ENCODE measurements at regions not wholly inside any gene's neighbourhood (a gene's known extent, or its start where the extent isn't known, plus 50 kb on each side); places are given as distances from the start of the nearest gene placed in this dataset.

DNA sequence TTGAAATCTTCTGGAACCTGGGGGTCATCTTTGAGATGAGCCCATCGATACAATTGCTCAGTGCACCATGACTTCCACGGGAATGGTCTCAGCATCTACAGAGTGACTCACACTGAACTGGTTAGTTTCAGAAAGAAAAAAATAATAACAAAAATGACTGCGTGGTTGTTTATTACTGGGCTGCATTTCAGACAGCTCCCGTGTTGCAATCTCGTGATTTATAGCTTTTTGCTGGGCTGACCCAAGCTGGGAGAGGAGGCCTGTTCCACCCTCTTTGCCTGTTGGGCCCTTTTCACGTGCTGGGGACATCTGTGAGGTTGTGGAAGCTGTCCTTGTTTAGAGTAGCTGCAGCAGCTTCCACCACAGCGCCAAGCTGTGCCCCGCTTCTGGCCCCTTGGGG, 225.5 kb downstream of the BMP7 start:
- no peak for DNase-seq

DNA sequence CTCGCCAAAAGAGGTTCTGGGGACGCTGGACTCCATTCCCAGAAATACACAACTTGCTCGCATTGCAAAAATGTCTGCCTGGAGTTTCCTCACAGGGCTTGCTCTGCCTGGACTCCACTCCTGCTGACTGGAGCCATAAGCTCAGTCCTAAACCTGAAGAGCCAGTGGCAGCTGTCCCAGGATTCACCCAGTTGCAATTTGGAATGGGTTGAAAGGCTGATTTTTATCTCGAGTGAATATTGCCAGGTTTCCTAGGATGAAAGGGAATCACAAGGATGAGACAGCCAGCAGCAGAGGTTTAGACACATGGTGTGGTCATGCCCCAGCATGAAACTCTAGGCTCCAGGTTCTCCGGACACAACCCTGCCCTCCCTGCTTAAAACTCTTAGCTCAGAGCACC, 223.3 kb downstream of the BMP7 start:
- no peak for DNase-seq

DNA sequence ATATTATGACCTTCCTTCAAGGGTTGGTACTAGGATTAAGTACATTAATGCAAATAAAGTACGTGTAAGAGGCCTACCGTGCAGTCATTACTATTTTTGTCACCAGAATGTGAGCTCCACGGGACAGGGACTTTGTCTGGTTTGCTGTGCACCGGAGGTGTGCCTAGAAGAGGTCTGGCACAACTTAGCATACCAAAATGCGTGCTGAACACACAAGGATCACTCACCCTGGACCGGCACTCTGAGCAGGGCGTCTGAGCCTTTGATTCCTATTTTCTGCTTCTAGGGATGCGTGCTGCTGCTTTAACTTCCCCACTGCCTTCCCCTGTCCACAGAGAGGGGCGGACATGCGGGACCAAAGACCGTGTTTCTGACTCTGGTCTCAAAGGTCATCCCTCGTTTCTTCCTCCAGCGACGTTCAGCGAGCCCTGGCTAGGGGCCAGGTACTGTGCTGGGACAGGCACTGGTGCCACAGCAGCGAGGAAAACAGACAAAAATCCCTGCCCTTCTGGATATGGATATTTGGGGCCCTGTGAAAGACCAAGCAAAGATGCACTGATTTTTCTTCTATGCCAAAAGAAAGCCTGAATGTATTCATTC, 222.7 kb downstream of the BMP7 start:
- DNase-seq = no peak

DNA sequence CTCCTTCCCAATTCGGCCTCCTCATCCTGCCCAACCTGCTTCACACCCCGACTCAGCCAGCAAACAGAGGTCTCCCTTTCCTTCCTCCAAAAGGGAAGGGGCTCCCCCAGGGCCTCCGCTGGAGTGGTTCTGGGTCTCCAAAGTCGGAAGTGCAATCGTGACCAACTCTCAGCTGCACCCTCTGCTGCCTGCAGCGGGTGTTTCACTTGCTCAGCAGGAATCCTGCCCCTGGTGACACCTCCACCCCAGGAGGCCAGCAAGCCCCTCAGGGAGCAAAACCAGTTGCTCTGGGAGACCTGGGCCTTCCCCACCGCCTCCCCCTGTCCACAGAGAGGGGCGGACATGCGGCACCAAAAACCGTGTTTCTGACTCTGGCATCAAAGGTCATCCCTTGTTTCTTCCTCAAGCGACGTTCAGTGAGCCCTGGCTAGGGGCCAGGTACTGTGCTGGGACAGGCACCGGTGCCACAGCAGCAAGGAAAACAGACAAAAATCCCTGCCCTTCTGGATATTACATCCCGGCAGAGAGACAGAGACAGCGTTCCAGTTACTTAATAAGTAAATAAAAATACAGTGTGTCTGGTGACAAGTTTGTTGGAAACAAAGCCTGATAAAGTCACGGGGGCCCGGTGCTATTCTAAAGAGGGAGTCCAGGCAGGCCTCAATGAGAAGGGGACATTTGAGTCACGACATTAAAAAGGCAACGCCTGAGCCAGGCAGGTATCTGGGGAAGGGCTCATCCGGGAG, 219.0 kb downstream of the BMP7 start:
- no peak for DNase-seq

DNA sequence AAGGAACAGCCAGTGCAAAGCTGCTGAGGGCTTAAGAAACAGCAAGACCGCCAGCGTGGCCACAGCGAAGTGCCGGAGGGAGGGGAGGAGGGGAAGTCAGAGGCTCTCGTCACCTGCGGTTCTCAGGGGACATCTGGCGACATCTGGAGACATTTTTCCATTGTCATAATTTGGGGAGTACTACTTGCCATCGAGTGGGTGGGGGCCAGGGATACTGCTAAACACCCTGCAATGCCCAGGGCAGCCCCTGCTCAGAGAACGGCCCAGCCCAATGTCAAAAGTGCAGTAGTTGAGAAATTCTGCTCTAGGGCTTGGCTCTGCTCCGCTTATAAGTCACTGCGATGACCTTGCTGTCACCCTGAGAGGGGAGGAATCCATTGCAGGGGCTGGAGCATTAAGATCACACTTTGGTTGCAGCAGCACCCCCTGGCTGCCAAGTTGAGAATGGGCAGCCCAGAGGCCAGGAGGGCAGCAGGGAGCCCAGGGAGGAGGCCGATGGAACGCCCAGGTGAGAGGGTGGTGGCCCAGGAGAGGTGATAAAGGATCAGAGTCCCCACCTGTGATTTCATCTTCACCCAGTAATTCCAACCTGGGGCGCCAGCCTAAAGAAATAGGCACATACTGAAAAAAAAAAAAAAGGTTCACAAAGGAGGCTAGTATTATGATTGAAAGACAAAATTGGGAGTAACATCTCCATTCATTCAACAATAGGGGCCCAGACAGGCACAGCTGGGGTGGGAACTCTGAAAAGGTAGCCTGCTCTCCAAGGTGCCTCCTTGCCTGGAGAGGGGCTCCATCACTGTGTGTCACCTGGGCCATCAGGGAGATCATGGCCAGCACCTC, 218.2 kb downstream of the BMP7 start:
- DNase-seq = peak; percentile 35

DNA sequence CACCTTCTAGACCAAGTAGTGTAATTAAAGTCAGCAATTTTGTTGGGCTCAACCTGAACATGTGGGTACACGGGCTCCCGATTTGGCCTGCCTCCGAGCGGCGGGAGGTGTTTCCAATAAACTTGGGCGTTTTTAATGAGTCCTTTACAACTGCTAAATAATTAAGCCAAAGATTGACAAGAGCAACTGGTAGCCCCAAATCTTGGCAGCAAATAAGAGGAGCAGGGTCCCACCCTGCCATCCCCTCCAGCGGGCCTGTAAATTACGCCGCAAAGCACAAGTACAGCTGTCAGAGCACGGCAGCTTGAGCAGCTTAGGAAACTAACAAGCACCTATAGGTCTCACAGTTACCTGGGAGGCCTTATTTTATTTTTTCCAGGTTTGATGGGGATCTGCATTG, 217.1 kb downstream of the BMP7 start:
- no peak for DNase-seq

DNA sequence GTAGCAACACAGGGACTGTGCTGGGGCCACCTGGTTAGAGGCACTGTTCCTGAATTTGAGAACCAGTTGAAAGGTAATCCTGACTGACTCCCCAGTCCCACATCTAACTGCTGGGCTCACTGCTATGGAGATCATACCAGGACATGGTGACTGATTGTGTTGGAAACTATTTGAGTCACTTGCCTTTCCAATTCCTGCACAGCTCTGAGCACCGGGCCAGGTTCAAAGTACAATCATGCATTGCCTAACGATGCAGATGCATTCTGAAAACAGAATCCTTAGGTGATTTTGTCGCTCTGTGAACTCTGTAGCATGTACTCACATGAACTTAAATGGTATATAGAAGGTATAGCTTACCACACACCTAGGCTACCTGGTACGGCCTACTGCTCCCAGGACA, 215.3 kb downstream of the BMP7 start:
- DNase-seq = no peak

DNA sequence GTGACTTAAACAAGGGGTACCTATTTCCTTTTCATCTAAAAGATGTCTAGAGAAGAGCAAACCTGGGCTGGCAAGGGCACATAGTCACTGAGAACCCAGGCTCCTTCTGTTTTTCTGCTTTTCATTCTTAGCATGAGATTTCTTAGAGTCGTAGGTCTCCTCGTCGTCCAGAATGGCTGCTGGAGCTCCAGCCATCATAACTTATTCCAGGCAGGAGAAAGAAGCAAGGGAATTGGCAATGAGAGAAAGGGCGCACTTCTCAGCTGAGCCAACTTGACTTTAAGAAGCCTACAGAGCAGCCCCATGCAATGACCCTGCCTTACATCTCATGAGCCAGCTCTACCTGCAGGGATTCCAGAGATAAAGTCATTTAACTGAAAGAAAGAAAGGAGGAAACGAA, 213.4 kb downstream of the BMP7 start:
- DNase-seq = no peak

DNA sequence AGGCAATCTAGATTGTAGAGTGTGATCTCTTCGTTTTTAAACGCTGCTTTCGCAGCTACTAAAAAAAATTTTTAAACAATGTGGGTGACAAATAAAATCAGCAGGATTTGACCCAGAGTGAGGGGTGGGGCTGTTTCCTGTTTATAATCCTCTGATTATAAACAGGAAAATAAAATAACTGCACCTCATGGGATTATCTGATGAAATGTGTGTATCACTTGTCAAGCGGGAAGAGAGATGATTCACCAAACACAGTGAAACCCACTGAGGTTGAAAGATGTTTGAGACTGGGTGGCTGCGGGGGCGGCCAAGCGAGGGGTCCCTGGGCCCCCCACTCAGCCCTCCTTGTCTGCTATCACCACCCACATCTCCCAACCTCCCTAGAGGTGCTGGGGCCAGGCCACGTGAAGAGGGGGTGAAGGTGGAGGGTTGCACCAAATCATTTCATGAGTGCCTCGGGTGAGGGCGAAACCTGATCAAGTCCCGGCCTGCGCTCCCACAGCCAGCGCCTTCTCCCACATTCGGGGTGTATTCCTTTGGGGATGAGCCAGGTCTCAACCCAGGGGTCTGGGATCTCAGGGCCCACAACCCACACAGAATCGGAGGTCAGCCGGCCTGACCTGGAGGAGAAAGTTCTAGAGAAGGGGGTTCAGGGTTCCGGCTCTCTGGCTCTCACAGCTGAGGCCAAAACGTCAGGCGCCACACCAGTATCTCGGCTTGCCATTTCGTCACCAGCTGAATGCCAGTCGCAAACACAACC, 212.5 kb downstream of the BMP7 start:
- no peak for DNase-seq

DNA sequence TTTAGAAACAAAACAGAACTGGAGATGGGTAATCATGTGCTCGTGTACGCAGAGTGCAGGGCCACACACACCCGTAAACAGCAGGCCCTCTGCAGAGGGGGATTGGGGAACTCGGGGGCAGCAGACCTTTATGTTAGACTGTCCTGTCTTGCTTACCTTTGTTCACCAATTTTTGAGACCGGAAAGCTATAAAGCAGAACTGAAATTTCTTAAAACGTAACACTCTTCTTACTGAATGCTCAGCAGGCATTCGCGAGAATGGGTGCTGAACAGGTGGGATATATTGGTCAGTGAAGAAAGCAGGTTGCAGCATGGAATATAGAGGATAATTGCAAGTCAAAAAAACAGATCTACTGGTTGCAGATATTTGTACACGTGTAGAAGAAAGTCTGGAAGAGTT, 211.1 kb downstream of the BMP7 start:
- no peak for DNase-seq

DNA sequence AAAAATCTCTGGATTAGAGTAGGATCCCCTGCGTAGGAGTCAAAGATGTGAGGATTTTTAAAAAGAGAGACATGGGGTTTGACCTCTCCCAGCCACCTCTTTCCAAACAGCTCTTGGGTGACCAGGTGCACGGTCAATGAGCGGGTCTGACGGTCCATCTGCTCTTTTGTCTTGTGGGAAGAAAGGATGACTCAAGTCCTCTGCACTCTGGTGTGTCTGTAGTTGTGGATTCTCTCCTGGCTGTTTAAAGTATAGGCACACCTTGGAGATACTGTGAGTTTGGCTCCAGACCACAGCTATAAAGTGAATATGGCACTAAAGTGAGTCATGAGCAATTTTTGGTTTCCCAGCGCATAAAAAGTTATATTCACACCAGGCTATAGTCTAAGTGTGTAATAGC, 209.8 kb downstream of the BMP7 start:
- no peak for DNase-seq

DNA sequence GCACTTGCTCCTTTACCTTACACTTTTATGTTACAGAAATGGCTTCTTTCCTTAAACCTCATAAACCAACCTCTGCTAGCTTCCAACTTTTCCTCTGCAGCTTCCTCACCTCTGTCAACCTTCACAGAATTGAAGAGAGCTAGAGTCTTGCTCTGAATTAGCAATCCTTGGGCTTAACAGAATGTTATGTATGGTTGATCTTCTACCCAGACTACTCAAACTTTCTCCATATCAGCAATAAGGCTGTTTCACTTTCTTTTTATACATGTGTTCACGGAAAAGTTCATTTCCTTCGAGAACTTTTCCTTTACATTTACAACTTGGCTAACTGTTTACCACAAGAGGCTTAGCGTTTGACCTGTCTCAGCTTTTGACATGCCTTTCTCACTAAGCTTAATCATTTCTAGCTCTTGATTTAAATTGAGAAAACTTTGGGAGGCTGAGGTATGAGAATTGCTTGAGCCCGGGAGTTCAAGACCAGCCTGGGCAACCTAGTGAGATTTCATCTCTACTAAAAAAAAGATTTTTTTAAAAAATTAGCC, 207.3 kb downstream of the BMP7 start:
- peak; percentile 5 for DNase-seq

DNA sequence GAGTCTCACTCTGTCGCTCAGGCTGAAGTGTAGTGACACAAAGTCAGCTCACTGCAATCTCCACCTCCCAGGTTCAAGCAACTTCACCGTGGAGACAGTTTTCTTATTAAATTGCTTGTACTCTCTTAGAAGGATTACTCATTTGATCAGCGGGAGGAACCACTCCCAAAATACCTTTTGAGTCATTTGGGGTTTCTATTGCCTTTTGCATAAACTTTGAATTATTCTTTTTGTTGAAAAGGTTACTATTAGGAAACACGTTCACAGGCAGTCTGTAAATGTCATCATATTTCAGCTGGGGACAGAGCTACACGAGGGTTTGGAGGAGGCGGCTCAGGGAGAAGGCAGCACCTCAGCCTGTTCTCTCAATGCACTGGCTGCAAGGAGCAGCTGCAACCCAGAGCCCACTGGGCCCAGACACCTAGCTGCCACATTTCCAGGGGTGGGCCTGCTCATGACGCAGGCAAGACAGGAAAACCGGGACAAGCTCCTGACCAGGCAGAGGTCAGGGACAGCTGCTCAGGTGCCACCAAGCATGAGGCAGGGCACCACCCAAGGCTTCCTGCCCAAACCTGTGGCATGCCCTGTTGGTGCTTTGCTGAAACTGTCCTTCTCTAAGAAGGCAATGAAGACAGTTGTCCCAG, 205.9 kb downstream of the BMP7 start:
- no peak for DNase-seq

DNA sequence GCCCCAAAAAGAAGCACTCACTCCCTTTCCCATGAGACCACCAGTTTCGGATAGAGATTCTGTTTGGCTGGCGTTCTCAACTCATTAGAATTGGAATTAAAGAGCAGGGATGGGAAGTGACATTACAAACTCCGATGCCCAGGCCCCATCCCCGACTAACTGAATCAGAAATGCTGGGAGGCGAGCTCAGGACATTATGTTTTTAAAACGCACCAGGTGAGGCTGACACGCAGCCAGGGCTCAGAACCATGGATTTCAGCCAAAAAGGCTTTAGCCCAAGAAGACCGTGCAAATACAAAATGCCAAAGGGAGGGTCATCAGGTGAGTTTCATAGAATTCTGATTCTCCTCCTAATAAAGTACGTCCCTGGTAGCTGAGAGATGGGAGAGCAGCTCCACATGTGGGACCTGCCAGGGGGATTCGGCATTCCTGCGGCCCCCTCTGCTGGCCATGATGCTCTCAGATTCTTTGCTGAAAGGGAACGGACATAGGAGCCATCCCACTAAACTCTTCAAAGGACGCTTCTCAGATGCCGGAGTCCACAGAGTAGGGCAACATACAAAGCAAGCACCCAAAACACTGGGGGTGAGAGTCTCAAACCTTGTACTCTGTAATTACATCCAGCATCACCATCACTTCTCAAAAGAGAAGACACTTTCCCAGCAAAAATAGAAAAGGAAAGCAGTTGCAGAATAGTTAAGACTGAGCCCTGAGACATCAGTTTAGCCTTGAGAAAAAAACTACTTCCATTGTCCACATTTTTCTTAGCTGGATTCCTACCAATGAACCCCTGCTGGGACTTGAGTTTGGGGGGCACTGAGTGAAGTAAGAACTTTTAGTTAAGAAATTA, 205.2 kb downstream of the BMP7 start:
- DNase-seq = peak; percentile 5

DNA sequence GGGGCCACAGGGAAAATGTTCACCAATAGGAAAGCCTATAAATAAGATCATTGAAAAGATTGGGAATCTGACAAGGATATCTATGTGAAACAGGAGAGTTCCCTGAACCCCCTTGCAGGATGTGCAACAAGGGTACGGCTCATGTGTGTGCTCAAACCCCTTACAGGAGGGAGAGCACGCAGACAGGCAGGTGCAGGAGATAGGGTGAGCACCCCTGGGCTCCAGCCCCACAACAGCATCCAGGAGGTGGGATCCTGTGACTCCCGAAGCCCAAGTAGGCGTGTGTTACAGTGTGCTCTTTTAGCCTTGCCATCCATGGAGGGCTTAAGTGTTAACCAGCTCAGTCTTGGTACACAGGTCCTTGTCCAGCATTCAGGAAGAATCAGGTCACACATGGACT, 204.2 kb downstream of the BMP7 start:
- no peak for DNase-seq

DNA sequence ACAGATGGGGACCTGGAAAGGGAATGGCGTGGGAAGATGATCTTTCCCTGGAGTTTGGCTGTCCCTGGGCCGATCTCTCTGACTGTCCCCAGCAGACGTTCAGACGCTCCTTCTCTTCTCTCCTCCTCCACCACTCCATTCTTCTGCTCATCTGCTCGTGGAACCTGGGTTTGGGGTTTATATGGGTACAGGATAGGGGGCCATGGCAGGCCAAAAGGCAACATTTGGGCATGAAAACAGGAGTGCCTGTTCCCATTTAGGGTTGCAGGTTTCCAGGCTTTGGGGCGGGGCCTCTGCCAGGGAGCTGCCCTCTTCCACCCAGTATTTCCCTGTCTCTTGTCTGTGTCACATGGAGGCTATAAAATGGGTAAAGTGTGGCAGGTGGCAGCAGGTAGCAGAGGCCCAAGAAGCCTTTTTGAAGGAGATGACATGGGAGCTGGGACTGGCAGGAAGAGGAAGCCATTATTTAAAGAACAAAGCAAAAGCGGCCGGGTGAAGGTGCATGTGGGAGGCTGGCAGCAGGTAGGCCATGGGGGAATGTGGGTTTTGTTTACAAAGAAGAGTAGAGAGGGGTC, 203.7 kb downstream of the BMP7 start:
- DNase-seq = no peak

DNA sequence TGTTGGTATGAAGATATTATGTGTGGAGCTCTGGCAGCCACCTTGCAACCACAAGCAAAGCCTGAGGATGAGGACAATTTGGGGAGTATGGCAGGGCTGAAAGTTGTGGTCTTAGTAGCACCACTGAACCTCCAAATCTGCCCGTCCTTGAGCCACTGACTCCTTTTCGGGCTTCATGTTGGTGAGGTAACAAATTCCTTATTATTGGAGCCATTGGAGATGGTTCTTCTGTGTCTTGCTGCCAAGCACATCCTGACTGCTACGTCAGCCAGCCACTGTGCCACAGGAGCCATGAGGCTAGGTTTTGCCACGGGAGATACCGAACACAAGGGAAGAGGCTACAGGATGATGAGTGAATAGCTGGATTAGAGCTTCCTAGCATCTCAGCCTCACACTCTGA, 201.6 kb downstream of the BMP7 start:
- DNase-seq = no peak

DNA sequence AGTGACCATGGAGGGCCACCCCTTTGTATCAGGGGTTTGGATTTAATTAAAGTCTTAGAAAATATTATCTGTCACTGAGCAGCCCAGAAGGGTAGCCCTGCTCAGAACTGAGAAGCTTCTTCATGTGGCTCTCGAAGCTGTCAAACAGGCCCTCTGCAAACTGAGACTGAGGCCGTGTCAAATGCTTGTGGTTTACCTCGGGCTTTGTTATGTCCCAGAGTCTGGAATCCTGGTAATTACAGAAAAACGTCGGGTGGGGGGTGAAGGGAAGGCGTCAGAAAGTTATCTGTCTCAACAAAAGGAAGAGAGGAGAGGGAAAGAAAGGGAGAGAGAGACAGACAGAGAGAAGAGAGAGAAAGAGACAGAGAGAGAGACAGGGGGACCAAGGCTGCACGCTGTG, 200.8 kb downstream of the BMP7 start:
- no peak for DNase-seq

DNA sequence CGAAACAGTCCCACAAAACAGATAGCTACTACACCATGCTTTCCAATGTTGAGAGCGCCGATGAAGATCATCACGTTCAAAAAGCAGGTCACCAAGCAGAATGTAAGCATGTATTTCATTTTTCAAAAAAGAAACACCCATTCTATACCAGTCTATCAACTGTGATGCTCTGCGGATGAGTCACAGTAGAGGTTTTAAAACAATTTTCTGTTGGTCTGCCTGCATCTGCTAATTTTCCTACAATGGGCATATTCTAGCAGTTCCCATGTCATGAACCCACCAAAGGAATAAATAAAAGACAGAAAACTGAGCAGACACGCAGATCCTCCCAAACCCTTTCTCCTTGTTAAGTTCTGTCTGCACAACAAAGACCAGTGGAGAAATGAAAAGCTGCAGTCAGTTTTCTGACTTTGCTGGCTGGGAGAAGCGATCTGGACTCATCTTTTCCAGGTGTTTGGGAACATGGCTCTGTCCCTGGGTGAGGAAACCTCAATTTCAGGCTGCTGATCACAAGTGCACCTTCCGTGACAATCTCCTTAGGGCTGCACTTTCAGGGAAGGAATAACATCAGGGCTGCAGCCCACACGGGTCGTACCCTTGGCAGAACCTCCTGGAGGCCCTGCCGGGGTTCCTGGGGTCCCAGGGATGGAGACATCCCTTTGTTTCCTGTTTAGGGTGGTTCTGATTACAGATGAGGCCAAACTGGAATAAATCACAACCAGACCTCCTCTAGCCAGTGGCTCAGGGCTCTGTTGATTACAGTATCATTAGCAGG, 200.1 kb downstream of the BMP7 start:
- no peak for DNase-seq

DNA sequence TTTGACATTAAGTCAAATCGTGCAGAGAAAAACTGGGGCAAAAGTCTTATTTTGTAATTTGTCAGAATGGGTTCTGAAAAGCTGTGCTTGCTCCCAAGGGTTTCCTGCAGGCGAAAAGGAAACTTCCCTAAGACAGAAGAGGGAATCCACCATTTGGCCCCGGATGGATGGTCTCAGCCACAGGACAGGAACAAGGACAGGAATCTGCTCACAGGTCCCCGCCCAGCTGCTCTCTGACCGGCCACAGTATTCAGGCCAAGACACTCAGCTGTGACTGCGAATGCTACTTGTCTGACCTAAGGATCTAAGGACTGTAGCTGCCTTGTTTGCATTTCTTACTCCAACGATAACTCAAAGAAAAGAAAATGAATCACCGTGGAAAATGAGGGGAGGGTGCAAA, 197.0 kb downstream of the BMP7 start:
- DNase-seq = no peak
